ENCODE measurements at regions not wholly inside any gene's neighbourhood (a gene's known extent, or its start where the extent isn't known, plus 50 kb on each side); places are given as distances from the start of the nearest gene placed in this dataset.

DNA sequence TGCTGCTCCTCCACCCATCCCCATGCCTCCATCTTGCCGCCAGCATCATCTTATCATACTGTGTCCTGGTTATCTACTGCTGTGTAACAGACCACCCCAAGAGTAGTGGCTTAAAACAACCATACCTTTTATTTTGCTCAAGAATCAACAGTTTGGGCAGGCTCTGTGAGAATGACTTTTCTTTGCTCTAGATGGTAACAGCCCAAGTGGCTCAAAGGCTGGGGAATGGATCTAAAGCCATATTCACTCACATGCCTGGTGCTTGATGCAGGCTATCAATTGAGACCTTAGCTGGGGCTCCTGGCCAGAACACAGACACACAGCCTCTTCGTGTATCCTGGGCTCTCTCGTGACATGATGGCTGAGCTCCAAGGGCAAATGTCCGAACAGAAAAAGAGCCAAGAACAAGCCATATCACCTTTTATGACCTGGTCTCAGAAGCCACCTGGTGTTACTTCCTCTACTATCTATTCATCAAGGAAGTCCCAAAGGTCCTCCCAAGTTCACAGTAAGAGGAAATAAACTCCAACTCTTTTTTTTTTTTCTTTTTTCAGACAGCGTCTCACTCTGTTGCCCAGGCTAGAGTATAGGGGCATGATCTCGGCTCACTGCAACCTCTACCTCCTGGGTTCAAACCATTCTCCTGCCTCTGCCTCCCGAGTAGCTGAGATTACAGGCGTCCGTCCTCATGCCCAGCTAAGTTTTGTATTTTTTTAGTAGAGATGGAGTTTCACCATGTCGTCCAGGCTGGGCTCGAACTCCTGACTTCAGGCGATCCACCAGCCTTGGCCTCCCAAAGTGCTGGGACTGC, 159.3 kb upstream of the JARID2 start:
- TF ChIP-seq, protein P1, sequence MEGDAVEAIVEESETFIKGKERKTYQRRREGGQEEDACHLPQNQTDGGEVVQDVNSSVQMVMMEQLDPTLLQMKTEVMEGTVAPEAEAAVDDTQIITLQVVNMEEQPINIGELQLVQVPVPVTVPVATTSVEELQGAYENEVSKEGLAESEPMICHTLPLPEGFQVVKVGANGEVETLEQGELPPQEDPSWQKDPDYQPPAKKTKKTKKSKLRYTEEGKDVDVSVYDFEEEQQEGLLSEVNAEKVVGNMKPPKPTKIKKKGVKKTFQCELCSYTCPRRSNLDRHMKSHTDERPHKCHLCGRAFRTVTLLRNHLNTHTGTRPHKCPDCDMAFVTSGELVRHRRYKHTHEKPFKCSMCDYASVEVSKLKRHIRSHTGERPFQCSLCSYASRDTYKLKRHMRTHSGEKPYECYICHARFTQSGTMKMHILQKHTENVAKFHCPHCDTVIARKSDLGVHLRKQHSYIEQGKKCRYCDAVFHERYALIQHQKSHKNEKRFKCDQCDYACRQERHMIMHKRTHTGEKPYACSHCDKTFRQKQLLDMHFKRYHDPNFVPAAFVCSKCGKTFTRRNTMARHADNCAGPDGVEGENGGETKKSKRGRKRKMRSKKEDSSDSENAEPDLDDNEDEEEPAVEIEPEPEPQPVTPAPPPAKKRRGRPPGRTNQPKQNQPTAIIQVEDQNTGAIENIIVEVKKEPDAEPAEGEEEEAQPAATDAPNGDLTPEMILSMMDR (IDR thresholded peaks at IDR 0.05): no peak
- no peak for TF ChIP-seq EP300 (IDR thresholded peaks at IDR 0.05)
- no peak for TF ChIP-seq POLR2AphosphoS5 (IDR thresholded peaks at IDR 0.05)
